CMK (cell line): ENCODE measurements at regions not wholly inside any gene's neighbourhood (a gene's known extent, or its start where the extent isn't known, plus 50 kb on each side); places are given as distances from the start of the nearest gene placed in this dataset.
"Not testable (repeated sequence)": the region's sequence is repeated elsewhere in the genome, so short reads cannot be mapped to it uniquely, and the experiment has no call there.

Experiments used
- DNase-seq: peaks from one replicate; pipeline ENCODE4 v3.0.0-alpha.2; 2010; ENCODE audit warnings: low read depth

- no peak for DNase-seq
Measured at GRCh38 chr2:144650907-144651306, 131.0 kb upstream of the ZEB2 start.

- DNase-seq, result no peak
Measured at GRCh38 chr2:144648837-144649465, 129.0 kb upstream of the ZEB2 start.

GRCh38 chr2:144645083-144645778 is 125.3 kb upstream of the ZEB2 start:
- no peak for DNase-seq

- DNase-seq, result no peak
Measured at GRCh38 chr2:144644549-144644948, 124.6 kb upstream of the ZEB2 start.

GRCh38 chr2:144643537-144644336 is 123.8 kb upstream of the ZEB2 start:
- DNase-seq, result no peak

GRCh38 chr2:144642856-144643255 is 122.9 kb upstream of the ZEB2 start:
- DNase-seq, result no peak

- no peak for DNase-seq
Measured at GRCh38 chr2:144642131-144642530, 122.2 kb upstream of the ZEB2 start.

GRCh38 chr2:144638250-144638649 is 118.3 kb upstream of the ZEB2 start:
- not testable (repeated sequence) for DNase-seq

- DNase-seq, result not testable (repeated sequence)
Measured at GRCh38 chr2:144636860-144637259, 116.9 kb upstream of the ZEB2 start.

- no peak for DNase-seq
Measured at GRCh38 chr2:144632809-144633208, 112.9 kb upstream of the ZEB2 start.

GRCh38 chr2:144631636-144632035 is 111.7 kb upstream of the ZEB2 start:
- DNase-seq, result no peak

- DNase-seq, result no peak
Measured at GRCh38 chr2:144630459-144631215, 110.7 kb upstream of the ZEB2 start.

- no peak for DNase-seq
Measured at GRCh38 chr2:144629935-144630334, 110.0 kb upstream of the ZEB2 start.

GRCh38 chr2:144628566-144628965 is 108.6 kb upstream of the ZEB2 start:
- DNase-seq, result no peak

- DNase-seq, result no peak
Measured at GRCh38 chr2:144625626-144626025, 105.7 kb upstream of the ZEB2 start.

- DNase-seq, result no peak
Measured at GRCh38 chr2:144625226-144625625, 105.3 kb upstream of the ZEB2 start.

GRCh38 chr2:144624451-144624850 is 104.5 kb upstream of the ZEB2 start:
- no peak for DNase-seq

GRCh38 chr2:144622373-144622772 is 102.5 kb upstream of the ZEB2 start:
- not testable (repeated sequence) for DNase-seq

- DNase-seq, result no peak
Measured at GRCh38 chr2:144621266-144621665, 101.3 kb upstream of the ZEB2 start.

- DNase-seq, result no peak
Measured at GRCh38 chr2:144619760-144620159, 99.8 kb upstream of the ZEB2 start.

GRCh38 chr2:144617171-144617570 is 97.3 kb upstream of the ZEB2 start:
- DNase-seq, result not testable (repeated sequence)

- DNase-seq, result no peak
Measured at GRCh38 chr2:144615866-144616565, 96.1 kb upstream of the ZEB2 start.
